H1 (cell line): ENCODE measurements at regions not wholly inside any gene's neighbourhood (a gene's known extent, or its start where the extent isn't known, plus 50 kb on each side); places are given as distances from the start of the nearest gene placed in this dataset.

Experiments
- CTCF ChIA-PET: fragments of 300-600 bp; sonication (Branson Sonifier 250); formaldehyde crosslinking; loops from one replicate; lab custom pipeline; 2021; ENCODE audit not compliant: partially characterized antibody; lab: Charles Lee
- POLR2A ChIA-PET: fragments of 300-600 bp; sonication (Branson Sonifier 250); formaldehyde crosslinking; loops from one replicate; lab custom pipeline; 2021; ENCODE audit warnings: inconsistent platforms; ENCODE audit not compliant: partially characterized antibody; lab: Charles Lee
- DNase-seq, 2 experiments: peaks; one replicate each; pipeline versions ENCODE4 v3.0.0 to v3.0.0-alpha.2; 2010 to 2022; ENCODE audit warnings: low spot score in 2 of 2, low read depth in 1 of 2, mixed read lengths in 1 of 2
- FAIRE-seq: peaks from 2 replicates; lab custom pipeline; 2011; peaks lifted over from hg19 to GRCh38; lab: Jason Lieb, UNC
- H2AFZ ChIP-seq: 2 replicates; pipeline ENCODE4 v1.8.1; 2012; ENCODE audit warnings: low read length, inconsistent platforms
- H2AK5ac ChIP-seq: 2 replicates; pipeline ENCODE4 v1.6.1; 2013; ENCODE audit warnings: low read depth, low read length
- H2BK120ac ChIP-seq: replicated peaks from 2 replicates; pipeline ENCODE3; 2013; ENCODE audit warnings: low read depth, low read length, inconsistent platforms
- H2BK12ac ChIP-seq: 2 replicates; pipeline ENCODE4 v1.6.1; 2013; ENCODE audit warnings: low read depth, low read length
- H2BK15ac ChIP-seq: 2 replicates; pipeline ENCODE4 v1.6.1; 2013; ENCODE audit warnings: low read length
- H2BK20ac ChIP-seq: 2 replicates; pipeline ENCODE4 v1.6.1; 2013; ENCODE audit warnings: low read length
- H2BK5ac ChIP-seq: 2 replicates; pipeline ENCODE4 v1.6.1; 2013; ENCODE audit warnings: low read depth, low read length
- H3K14ac ChIP-seq: 2 replicates; pipeline ENCODE4 v1.6.1; 2013; ENCODE audit warnings: inconsistent platforms; ENCODE audit not compliant: insufficient read length
- H3K18ac ChIP-seq: 2 replicates; pipeline ENCODE4 v1.6.1; 2013; ENCODE audit warnings: low read length; ENCODE audit errors: extremely low read depth
- H3K23ac ChIP-seq: 2 replicates; pipeline ENCODE4 v1.6.1; 2013; ENCODE audit warnings: inconsistent platforms; ENCODE audit not compliant: insufficient read length
- H3K23me2 ChIP-seq: 2 replicates; pipeline ENCODE4 v1.6.1; 2013; ENCODE audit warnings: low read depth, low read length
- H3K27ac ChIP-seq: 2 replicates; pipeline ENCODE4 v1.6.1; 2011; ENCODE audit warnings: low read depth, low read length, inconsistent platforms
- H3K27me3 ChIP-seq, 4 experiments: replicated peaks in 1 of 4; 1 replicate in 1 of 4; 2 replicates in 3 of 4; pipeline versions ENCODE4 v1.6.1 to v1.8.1; 2011 to 2013; ENCODE audit warnings: low read length in 3 of 4, mild to moderate bottlenecking in 3 of 4, inconsistent platforms in 2 of 4, mixed read lengths in 2 of 4, moderate library complexity in 1 of 4; ENCODE audit not compliant: control insufficient read depth in 3 of 4, insufficient read depth in 3 of 4; ENCODE audit errors: extremely low read depth in 1 of 4
- H3K36me3 ChIP-seq, 4 experiments: 2 replicates each; pipeline versions ENCODE4 v1.6.1 to v1.8.1; 2011 to 2013; ENCODE audit warnings: mild to moderate bottlenecking in 4 of 4, low read length in 3 of 4, moderate library complexity in 2 of 4, control low read depth in 1 of 4, inconsistent platforms in 1 of 4; ENCODE audit not compliant: insufficient read depth in 4 of 4, control insufficient read depth in 2 of 4
- H3K4ac ChIP-seq: replicated peaks from 2 replicates; pipeline ENCODE3; 2013; ENCODE audit warnings: low read length, low read depth, mixed read lengths, inconsistent platforms; ENCODE audit not compliant: insufficient read length
- H3K4me1 ChIP-seq, 4 experiments: replicated peaks in 1 of 4; 1 replicate in 1 of 4; 2 replicates in 3 of 4; pipeline versions ENCODE4 v1.6.1 to v1.8.1; 2011 to 2013; ENCODE audit warnings: low read length in 3 of 4, inconsistent platforms in 2 of 4, mixed read lengths in 1 of 4; ENCODE audit not compliant: insufficient read depth in 4 of 4, control insufficient read depth in 3 of 4
- H3K4me2 ChIP-seq, 2 experiments: 2 replicates each; pipeline versions ENCODE4 v1.6.1 to v1.8.1; 2011 to 2013; ENCODE audit warnings: low read depth in 2 of 2, low read length in 2 of 2, control low read depth in 1 of 2, inconsistent platforms in 1 of 2, mild to moderate bottlenecking in 1 of 2; ENCODE audit not compliant: insufficient read depth in 1 of 2
- H3K4me3 ChIP-seq, 4 experiments: fragments of 200-600, 300-600 bp in 1 of 4; sonication (generic), shearing (Covaris generic), sonication (Bioruptor Twin) in 1 of 4; 2 replicates each; pipeline versions ENCODE4 v1.5.1 to v1.8.1; 2011 to 2016; ENCODE audit warnings: low read length in 4 of 4, low read depth in 3 of 4, control low read depth in 2 of 4, inconsistent platforms in 2 of 4, mild to moderate bottlenecking in 2 of 4, mixed read lengths in 1 of 4, moderate library complexity in 1 of 4; ENCODE audit not compliant: insufficient read depth in 2 of 4; ENCODE audit errors: extremely low read depth in 1 of 4
- H3K56ac ChIP-seq: replicated peaks from 2 replicates; pipeline ENCODE3; 2013; ENCODE audit warnings: low read depth, mild to moderate bottlenecking, mixed read lengths, low read length, inconsistent platforms; ENCODE audit not compliant: insufficient read length
- H3K79me1 ChIP-seq: 2 replicates; pipeline ENCODE4 v1.6.1; 2013; ENCODE audit warnings: low read depth, low read length, control low read depth
- H3K79me2 ChIP-seq, 2 experiments: 2 replicates each; pipeline versions ENCODE4 v1.6.1 to v1.8.1; 2012 to 2013; ENCODE audit warnings: low read length in 2 of 2, mild to moderate bottlenecking in 2 of 2, inconsistent platforms in 1 of 2; ENCODE audit not compliant: insufficient read depth in 2 of 2, control insufficient read depth in 1 of 2
- H3K9ac ChIP-seq, 4 experiments: replicated peaks in 1 of 4; 1 replicate in 1 of 4; 2 replicates in 3 of 4; pipeline versions ENCODE4 v1.6.1 to v1.8.1; 2011 to 2013; ENCODE audit warnings: low read depth in 3 of 4, low read length in 3 of 4, control low read depth in 2 of 4, mild to moderate bottlenecking in 2 of 4, moderate library complexity in 2 of 4, inconsistent platforms in 1 of 4; ENCODE audit errors: extremely low read depth in 1 of 4
- H3K9me3 ChIP-seq, 2 experiments: 2 replicates each; pipeline versions ENCODE4 v1.6.1 to v1.8.1; 2012 to 2013; ENCODE audit warnings: mild to moderate bottlenecking in 2 of 2, moderate library complexity in 2 of 2, control low read depth in 1 of 2, inconsistent platforms in 1 of 2, low read depth in 1 of 2, low read length in 1 of 2, mixed read lengths in 1 of 2; ENCODE audit not compliant: insufficient read depth in 2 of 2
- H4K20me1 ChIP-seq, 2 experiments: replicated peaks in 1 of 2; 2 replicates each; pipeline versions ENCODE3 to v1.8.1; 2011 to 2013; ENCODE audit warnings: inconsistent platforms in 2 of 2, low read length in 2 of 2, mild to moderate bottlenecking in 1 of 2; ENCODE audit not compliant: insufficient read depth in 2 of 2, control insufficient read depth in 1 of 2
- H4K5ac ChIP-seq: 2 replicates; pipeline ENCODE4 v1.6.1; 2013; ENCODE audit warnings: low read length, low read depth, mixed read lengths, inconsistent platforms; ENCODE audit not compliant: insufficient read length
- H4K8ac ChIP-seq: 2 replicates; pipeline ENCODE4 v1.8.0; 2013; ENCODE audit warnings: mild to moderate bottlenecking, moderate library complexity, low read length, inconsistent platforms; ENCODE audit not compliant: insufficient read depth; ENCODE audit errors: extremely low read depth
- H4K91ac ChIP-seq: replicated peaks from 2 replicates; pipeline ENCODE3; 2013; ENCODE audit warnings: low read length, mixed read lengths, inconsistent platforms; ENCODE audit not compliant: insufficient read length
- ATF3 ChIP-seq: IDR thresholded peaks from 2 replicates; pipeline ENCODE4 v1.6.1; 2011; ENCODE audit warnings: low read depth, mild to moderate bottlenecking, low read length; ENCODE audit not compliant: insufficient read depth
- CHD1 ChIP-seq: IDR thresholded peaks from 2 replicates; pipeline ENCODE4 v1.6.1; 2012; ENCODE audit warnings: low read depth, low read length, improper control_type of control experiment
- EGR1 ChIP-seq: IDR thresholded peaks from 2 replicates; pipeline ENCODE4 v1.6.1; 2011; ENCODE audit warnings: low read depth, low read length, borderline replicate concordance
- FOSL1 ChIP-seq: IDR thresholded peaks from 2 replicates; pipeline ENCODE4 v1.6.1; 2011; ENCODE audit warnings: mild to moderate bottlenecking, low read depth, low read length, moderate library complexity; ENCODE audit not compliant: insufficient read depth
- GABPA ChIP-seq: IDR thresholded peaks from 2 replicates; pipeline ENCODE4 v1.6.1; 2011; ENCODE audit warnings: mild to moderate bottlenecking, low read length, moderate library complexity, borderline replicate concordance; ENCODE audit not compliant: insufficient read depth
- GTF2F1 ChIP-seq: IDR thresholded peaks from 2 replicates; pipeline ENCODE4 v1.6.1; 2012; ENCODE audit warnings: low read depth, low read length, improper control_type of control experiment, borderline replicate concordance
- HDAC6 ChIP-seq: IDR thresholded peaks from one replicate; pipeline ENCODE4 v1.7.1; 2012; ENCODE audit warnings: low read depth, mild to moderate bottlenecking, inconsistent platforms, low read length, moderate library complexity
- MAFK ChIP-seq: IDR thresholded peaks from 2 replicates; pipeline ENCODE4 v1.6.1; 2012; ENCODE audit warnings: low read depth, mild to moderate bottlenecking, improper control_type of control experiment, low read length
- PHF8 ChIP-seq: fragments of 200-600 bp; sonication (generic); conservative IDR thresholded peaks from 2 replicates; pipeline ENCODE4 v1.7.1; 2012; ENCODE audit warnings: low read depth, mild to moderate bottlenecking, inconsistent platforms, low read length, moderate library complexity
- RBBP5 ChIP-seq: IDR thresholded peaks from 2 replicates; pipeline ENCODE4 v1.7.1; 2012; ENCODE audit warnings: low read depth, mild to moderate bottlenecking, inconsistent platforms, low read length, moderate library complexity, borderline replicate concordance
- RNF2 ChIP-seq: fragments of 200-900, 300-1000 bp; sonication (generic); IDR thresholded peaks from 2 replicates; pipeline ENCODE4 v1.7.1; 2016; ENCODE audit warnings: borderline replicate concordance, low read depth, mild to moderate bottlenecking, antibody characterized with exemption, low read length; ENCODE audit not compliant: poor library complexity, severe bottlenecking; ENCODE audit errors: missing control alignments
- TBP ChIP-seq: IDR thresholded peaks from 2 replicates; pipeline ENCODE4 v1.6.1; 2011; ENCODE audit warnings: low read depth, low read length, improper control_type of control experiment
- TCF12 ChIP-seq: IDR thresholded peaks from 2 replicates; pipeline ENCODE4 v1.6.1; 2011; ENCODE audit warnings: low read depth, mild to moderate bottlenecking, low read length
- ZNF274 ChIP-seq: IDR thresholded peaks from 2 replicates; pipeline ENCODE4 v1.7.0; 2012; ENCODE audit warnings: low read length, borderline replicate concordance; ENCODE audit errors: extremely low read depth
- WGBS, 2 experiments: shearing (Covaris generic) in 1 of 2; methylation state at CpG; one replicate each; pipeline versions ENCODE4 v1.1.6 to v1.1.7; 2013 to 2015; ENCODE audit warnings: low lambda C conversion rate in 2 of 2, mixed read lengths in 2 of 2, inconsistent platforms in 1 of 2, low coverage in 1 of 2, missing lambda C conversion rate in 1 of 2; ENCODE audit not compliant: insufficient replicate concordance in 2 of 2, insufficient coverage in 1 of 2, insufficient read length in 1 of 2; ENCODE audit errors: extremely low coverage in 1 of 2, missing lambda C conversion rate in 1 of 2; 5-methylcytosine and 5-hydroxymethylcytosine counted together

- no peak overlapping the region for H3K4me2 ChIP-seq
- no peak overlapping the region for H2BK15ac ChIP-seq
- H2BK20ac ChIP-seq: no peak overlapping the region
- H3K14ac ChIP-seq: no peak overlapping the region
- H4K20me1 ChIP-seq: no peaks in the 10 kb centered on the region
- H3K79me1 ChIP-seq: no peaks in the 10 kb centered on the region
- no peak overlapping the region for H2BK12ac ChIP-seq
- H3K4me3 ChIP-seq: no peak overlapping the region
- no peak overlapping the region for H4K8ac ChIP-seq
- H2BK5ac ChIP-seq: no peak overlapping the region
- peaks cover 3% of the 10 kb centered on the region; the same call in 1 of the 2 replicates for H3K23me2 ChIP-seq
- no peak overlapping the region for H4K91ac ChIP-seq
- peak overlapping the region; percentile 74; the same call in 1 of the 2 replicates for H2AFZ ChIP-seq
- DNase-seq (no peak), FAIRE-seq (no peak)
- no peak overlapping the region for H3K23ac ChIP-seq
- no peak overlapping the region for H3K9ac ChIP-seq
- ChIA-PET POLR2A (no interaction called here), CTCF (no interaction called here)
- H3K9me3 ChIP-seq: no peaks in the 10 kb centered on the region
- no peak overlapping the region for H3K18ac ChIP-seq
- no peaks in the 10 kb centered on the region for H3K4me1 ChIP-seq
- H3K27ac ChIP-seq: no peak overlapping the region
- H3K79me2 ChIP-seq: no peaks in the 10 kb centered on the region
- no peak overlapping the region for H4K5ac ChIP-seq
- no peak overlapping the region for H2AK5ac ChIP-seq
- H3K4ac ChIP-seq: no peak overlapping the region
- no peak overlapping the region for H3K56ac ChIP-seq
- H2BK120ac ChIP-seq: no peak overlapping the region
- no peaks in the 10 kb centered on the region for H3K27me3 ChIP-seq
- no peaks in the 10 kb centered on the region for H3K36me3 ChIP-seq
- 82% methylated on average over 2 of the region's 2 CpGs; no CpG with 5 or more reads in 1 of the 2 experiments for WGBS, 2 experiments
- TF ChIP-seq TBP: no peak
- no peak for TF ChIP-seq TCF12
- no peak for TF ChIP-seq HDAC6
- no peak for TF ChIP-seq RBBP5
- no peak for TF ChIP-seq CHD1
- TF ChIP-seq ZNF274: no peak
- no peak for TF ChIP-seq RNF2
- TF ChIP-seq EGR1: no peak
- TF ChIP-seq MAFK: no peak
- TF ChIP-seq GABPA: no peak
- TF ChIP-seq FOSL1: no peak
- no peak for TF ChIP-seq ATF3
- no peak for TF ChIP-seq PHF8
- TF ChIP-seq GTF2F1: no peak
These were observed 398.8 kb downstream of the SFMBT2 start for GRCh38 chr10:7011994-7012393.
